Activated naive CD4-positive, alpha-beta T cell treated with anti-CD3 and anti-CD28 coated beads, Interleukin-2, amount 10 ng/mL, durations not matched to agents 7 days and 5 days (primary cell): ENCODE measurements at regions not wholly inside any gene's neighbourhood (a gene's known extent, or its start where the extent isn't known, plus 50 kb on each side); places are given as distances from the start of the nearest gene placed in this dataset.

ENCODE experiments used
- CTCF ChIA-PET: fragments of 350-600 bp; sonication (Branson Sonifier 250); formaldehyde crosslinking; loops from one replicate; lab custom pipeline; 2021; ENCODE audit warnings: antibody characterized with exemption; lab: Charles Lee
- DNase-seq: peaks from one replicate; pipeline ENCODE4 v3.0.0-alpha.2; 2020
- H3K27ac Mint-ChIP-seq: one replicate; pipeline ENCODE4 v1.8.0; 2021; ENCODE audit warnings: mild to moderate bottlenecking, moderate library complexity, mixed read lengths
- H3K27me3 Mint-ChIP-seq: one replicate; pipeline ENCODE4 v1.8.0; 2021; ENCODE audit warnings: mild to moderate bottlenecking, mixed read lengths
- H3K36me3 Mint-ChIP-seq: one replicate; pipeline ENCODE4 v1.8.0; 2021; ENCODE audit warnings: mixed read lengths
- H3K4me1 Mint-ChIP-seq: one replicate; pipeline ENCODE4 v1.8.0; 2021; ENCODE audit warnings: mixed read lengths
- H3K4me3 Mint-ChIP-seq: one replicate; pipeline ENCODE4 v1.8.0; 2021; ENCODE audit warnings: mild to moderate bottlenecking, moderate library complexity, mixed read lengths
- H3K9me3 Mint-ChIP-seq: one replicate; pipeline ENCODE4 v1.8.0; 2021; ENCODE audit warnings: mixed read lengths

DNA sequence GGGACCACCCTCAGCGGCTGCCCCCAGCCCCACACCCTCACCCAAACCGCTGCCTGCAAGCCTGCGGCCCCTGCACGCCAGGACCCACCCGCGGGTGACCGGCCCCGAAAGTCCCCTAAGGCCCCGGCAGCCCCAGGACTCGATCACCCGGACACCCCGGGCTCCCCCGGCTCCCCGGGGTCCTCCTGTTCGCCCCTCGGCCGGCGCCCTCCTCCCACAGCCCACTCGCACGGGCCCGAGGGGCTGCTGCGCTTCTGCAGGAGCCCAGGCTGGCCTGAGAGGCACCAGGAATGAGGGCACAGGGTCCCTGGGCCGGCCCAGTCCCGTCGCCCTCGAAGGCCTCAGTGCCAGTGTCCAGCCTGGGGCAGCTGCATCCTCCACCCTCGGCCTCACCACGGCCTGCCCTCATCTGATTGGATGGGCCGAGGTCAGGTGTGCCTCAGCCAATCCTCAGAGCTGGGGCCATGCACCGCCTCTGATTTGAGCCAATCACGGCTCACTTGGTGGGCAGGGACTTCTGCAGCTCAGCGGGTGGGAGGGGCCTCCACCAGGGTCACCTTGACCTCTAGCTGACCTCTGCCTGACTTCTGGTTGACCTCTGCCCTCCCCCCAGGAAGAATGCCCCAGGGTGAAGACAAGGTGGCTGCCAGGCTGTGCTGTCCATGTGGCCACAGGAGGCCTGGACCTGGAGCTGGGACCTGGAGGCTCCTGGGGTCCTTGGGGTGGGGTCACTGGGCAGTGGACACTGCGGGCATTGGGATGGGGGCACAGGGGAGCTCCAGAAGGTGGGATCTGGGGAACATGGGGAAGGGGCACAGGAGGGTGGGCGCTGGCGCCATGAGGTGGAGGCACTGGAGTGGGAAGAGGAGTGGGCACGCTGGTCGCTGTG lies 97.6 kb upstream of the NKX1-1 start:
- H3K9me3 Mint-ChIP-seq = no peaks in the 10 kb centered on the region
- H3K27me3 Mint-ChIP-seq = peaks cover 9% of the 10 kb centered on the region
- no peak overlapping the region for H3K4me3 Mint-ChIP-seq
- no peaks in the 10 kb centered on the region for H3K4me1 Mint-ChIP-seq
- CTCF ChIA-PET = no interaction called here
- H3K27ac Mint-ChIP-seq = no peak overlapping the region
- H3K36me3 Mint-ChIP-seq = no peaks in the 10 kb centered on the region
- peak; percentile 17 for DNase-seq

GRCh38 chr4:1502976-1503375 lies 96.7 kb upstream of the NKX1-1 start:
- Mint-ChIP-seq H3K4me3 (no peak overlapping the region), H3K4me1 (no peaks in the 10 kb centered on the region), H3K9me3 (no peaks in the 10 kb centered on the region), H3K27me3 (peaks cover 2% of the 10 kb centered on the region), H3K27ac (no peak overlapping the region), H3K36me3 (no peaks in the 10 kb centered on the region)
- CTCF ChIA-PET = no interaction called here
- DNase-seq = no peak

GRCh38 chr4:1502501-1502886 lies 96.3 kb upstream of the NKX1-1 start:
- no peaks in the 10 kb centered on the region for H3K9me3 Mint-ChIP-seq
- CTCF ChIA-PET = no interaction called here

GRCh38 chr4:1501754-1502500 lies 95.7 kb upstream of the NKX1-1 start:
- Mint-ChIP-seq H3K4me1 (no peaks in the 10 kb centered on the region), H3K27ac (no peak overlapping the region), H3K36me3 (no peaks in the 10 kb centered on the region), H3K27me3 (no peaks in the 10 kb centered on the region), H3K4me3 (no peak overlapping the region), H3K9me3 (no peaks in the 10 kb centered on the region)
- DNase-seq = peak; percentile 8
- CTCF ChIA-PET = no interaction called here

More at GRCh38 chr4:1502501-1502886, 96.3 kb upstream of the NKX1-1 start:
- H3K27ac Mint-ChIP-seq = no peak overlapping the region
- DNase-seq = peak; percentile 8
- no peaks in the 10 kb centered on the region for H3K36me3 Mint-ChIP-seq
- H3K4me1 Mint-ChIP-seq = no peaks in the 10 kb centered on the region
- no peaks in the 10 kb centered on the region for H3K27me3 Mint-ChIP-seq
- H3K4me3 Mint-ChIP-seq = no peak overlapping the region

DNA sequence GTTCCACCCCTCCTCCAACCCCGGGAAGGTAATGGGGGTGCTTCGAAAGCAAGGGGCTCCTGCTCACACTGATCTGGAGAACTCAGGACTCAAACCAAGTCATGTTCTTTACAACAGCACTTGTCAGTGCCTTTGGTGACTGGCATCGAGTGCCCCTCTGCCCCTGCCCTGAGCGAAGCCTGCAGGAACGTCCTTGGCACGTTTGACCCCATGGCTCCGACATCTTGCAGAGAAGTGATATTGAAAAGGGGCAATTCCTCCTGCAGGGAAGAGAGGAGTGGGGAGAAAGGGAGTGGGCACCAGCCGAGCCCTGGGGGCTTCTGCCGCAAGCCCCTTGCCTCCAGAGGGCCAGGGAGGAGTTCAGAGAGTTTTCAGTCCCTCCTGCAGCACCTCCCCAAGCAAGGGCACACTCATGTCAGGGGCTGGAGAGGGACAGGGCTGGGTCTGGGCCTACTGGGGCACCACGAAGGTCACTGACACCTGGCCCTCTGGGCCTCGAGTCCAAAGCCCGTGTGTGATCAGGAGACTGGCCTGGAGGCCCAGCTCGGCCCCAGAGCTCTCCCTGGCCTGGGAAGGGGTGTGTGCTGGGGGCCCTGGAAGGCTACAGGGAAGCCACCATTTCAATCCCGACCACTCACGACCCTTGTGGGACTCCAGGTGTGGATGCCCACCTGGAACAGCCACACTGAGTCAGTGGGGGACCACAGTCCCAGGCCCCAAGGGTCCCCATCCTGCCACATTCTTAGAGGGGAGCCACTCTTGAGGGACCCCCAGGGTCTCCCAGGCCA lies 94.9 kb upstream of the NKX1-1 start:
- DNase-seq = no peak
- Mint-ChIP-seq H3K9me3 (no peaks in the 10 kb centered on the region), H3K4me1 (no peaks in the 10 kb centered on the region), H3K36me3 (no peaks in the 10 kb centered on the region), H3K27me3 (no peaks in the 10 kb centered on the region), H3K4me3 (no peak overlapping the region), H3K27ac (no peak overlapping the region)
- CTCF ChIA-PET = no interaction called here

DNA sequence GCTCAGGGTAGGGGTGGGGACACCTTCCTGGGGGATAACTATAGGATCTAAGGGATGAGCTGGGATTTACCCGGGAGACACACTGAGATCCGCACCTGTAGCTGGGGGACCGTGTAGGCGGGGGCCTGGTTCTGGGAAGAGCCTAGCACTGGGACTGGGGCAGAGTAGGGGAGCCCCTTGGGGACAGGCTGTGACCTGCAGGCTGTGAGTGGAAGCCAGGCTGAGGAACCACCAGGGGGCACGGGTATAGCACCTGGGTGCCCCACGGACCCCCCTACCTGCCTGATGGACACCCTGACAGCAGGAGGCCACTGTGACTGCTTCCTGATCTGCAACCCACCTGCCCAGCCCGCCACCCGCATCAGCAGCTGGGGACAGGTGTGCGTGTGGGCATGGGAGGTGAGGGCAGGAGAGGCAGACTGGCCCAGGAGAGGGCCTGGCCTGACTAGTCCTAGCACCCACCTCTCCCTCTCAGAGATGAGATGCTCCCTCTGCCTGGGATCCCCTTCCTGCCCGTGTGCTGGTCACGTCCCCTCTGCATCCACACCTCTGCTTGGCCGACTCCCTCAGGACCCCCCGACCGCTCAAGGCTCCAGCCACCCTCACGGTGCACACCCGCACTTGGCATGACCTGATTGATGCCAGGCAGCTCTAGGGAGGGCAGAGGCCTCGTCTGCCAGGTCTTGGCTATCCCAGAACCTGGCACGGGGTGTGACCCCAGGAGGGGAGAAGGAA lies 94.2 kb upstream of the NKX1-1 start:
- H3K36me3 Mint-ChIP-seq = no peaks in the 10 kb centered on the region
- no peaks in the 10 kb centered on the region for H3K9me3 Mint-ChIP-seq
- no peaks in the 10 kb centered on the region for H3K27me3 Mint-ChIP-seq
- no peaks in the 10 kb centered on the region for H3K4me1 Mint-ChIP-seq
- CTCF ChIA-PET = no interaction called here
- no peak overlapping the region for H3K27ac Mint-ChIP-seq
- DNase-seq = peak; percentile 14
- H3K4me3 Mint-ChIP-seq = no peak overlapping the region

- no peaks in the 10 kb centered on the region for H3K9me3 Mint-ChIP-seq
- no peak overlapping the region for H3K27ac Mint-ChIP-seq
- H3K4me3 Mint-ChIP-seq = no peak overlapping the region
- no peak for DNase-seq
- CTCF ChIA-PET = no interaction called here
- no peaks in the 10 kb centered on the region for H3K27me3 Mint-ChIP-seq
- no peaks in the 10 kb centered on the region for H3K4me1 Mint-ChIP-seq
- H3K36me3 Mint-ChIP-seq = no peaks in the 10 kb centered on the region
Measured at GRCh38 chr4:1499465-1499864, 93.2 kb upstream of the NKX1-1 start.

- H3K4me1 Mint-ChIP-seq = no peaks in the 10 kb centered on the region
- H3K4me3 Mint-ChIP-seq = no peak overlapping the region
- H3K9me3 Mint-ChIP-seq = no peaks in the 10 kb centered on the region
- H3K36me3 Mint-ChIP-seq = no peaks in the 10 kb centered on the region
- H3K27me3 Mint-ChIP-seq = no peaks in the 10 kb centered on the region
- DNase-seq = no peak
- no peak overlapping the region for H3K27ac Mint-ChIP-seq
- CTCF ChIA-PET = no interaction called here
Measured at GRCh38 chr4:1497189-1497801, 91.1 kb upstream of the NKX1-1 start.

- no peaks in the 10 kb centered on the region for H3K36me3 Mint-ChIP-seq
- H3K4me3 Mint-ChIP-seq = no peak overlapping the region
- CTCF ChIA-PET = no interaction called here
- H3K27ac Mint-ChIP-seq = no peak overlapping the region
- H3K27me3 Mint-ChIP-seq = no peaks in the 10 kb centered on the region
- no peak for DNase-seq
- no peaks in the 10 kb centered on the region for H3K4me1 Mint-ChIP-seq
- no peaks in the 10 kb centered on the region for H3K9me3 Mint-ChIP-seq
Measured at GRCh38 chr4:1496116-1496642, 89.9 kb upstream of the NKX1-1 start.

DNA sequence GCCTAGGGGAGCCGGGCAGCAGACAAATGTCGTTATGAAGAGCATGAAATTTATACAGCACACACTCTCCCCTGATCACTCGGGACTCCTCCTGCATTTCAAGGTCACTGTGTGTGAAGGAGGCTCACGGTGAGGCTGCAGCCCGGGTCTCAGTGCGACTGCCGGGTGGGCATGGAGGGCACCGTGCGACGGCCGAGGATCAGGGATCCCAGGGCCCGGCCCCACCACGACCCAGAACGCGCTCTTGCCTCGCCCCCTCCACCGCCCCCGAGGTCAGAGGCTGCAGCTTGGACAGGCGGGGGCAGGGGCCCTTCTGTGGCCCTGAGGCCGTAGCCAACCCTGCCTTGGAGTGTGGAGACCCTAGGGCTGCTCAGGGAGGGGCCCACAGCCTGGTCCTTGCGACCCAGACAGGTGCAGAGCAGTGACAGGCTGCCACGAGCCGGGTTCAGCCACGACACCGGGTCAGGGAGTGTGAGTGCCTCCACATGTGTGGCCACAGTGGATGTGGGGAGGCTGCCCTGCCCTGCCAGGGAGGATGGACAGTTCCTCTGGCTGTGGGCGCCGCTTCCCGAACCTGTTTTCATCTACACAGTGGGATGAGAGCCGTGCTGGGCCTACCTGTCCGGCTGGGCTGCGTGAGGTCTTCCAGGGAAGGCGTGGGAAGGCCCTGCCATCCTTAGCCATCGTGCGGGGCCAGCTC lies 89.3 kb upstream of the NKX1-1 start:
- no peaks in the 10 kb centered on the region for H3K4me1 Mint-ChIP-seq
- no peak overlapping the region for H3K27ac Mint-ChIP-seq
- no peaks in the 10 kb centered on the region for H3K27me3 Mint-ChIP-seq
- no peak for DNase-seq
- no peaks in the 10 kb centered on the region for H3K36me3 Mint-ChIP-seq
- H3K4me3 Mint-ChIP-seq = no peak overlapping the region
- CTCF ChIA-PET = no interaction called here
- H3K9me3 Mint-ChIP-seq = no peaks in the 10 kb centered on the region

DNA sequence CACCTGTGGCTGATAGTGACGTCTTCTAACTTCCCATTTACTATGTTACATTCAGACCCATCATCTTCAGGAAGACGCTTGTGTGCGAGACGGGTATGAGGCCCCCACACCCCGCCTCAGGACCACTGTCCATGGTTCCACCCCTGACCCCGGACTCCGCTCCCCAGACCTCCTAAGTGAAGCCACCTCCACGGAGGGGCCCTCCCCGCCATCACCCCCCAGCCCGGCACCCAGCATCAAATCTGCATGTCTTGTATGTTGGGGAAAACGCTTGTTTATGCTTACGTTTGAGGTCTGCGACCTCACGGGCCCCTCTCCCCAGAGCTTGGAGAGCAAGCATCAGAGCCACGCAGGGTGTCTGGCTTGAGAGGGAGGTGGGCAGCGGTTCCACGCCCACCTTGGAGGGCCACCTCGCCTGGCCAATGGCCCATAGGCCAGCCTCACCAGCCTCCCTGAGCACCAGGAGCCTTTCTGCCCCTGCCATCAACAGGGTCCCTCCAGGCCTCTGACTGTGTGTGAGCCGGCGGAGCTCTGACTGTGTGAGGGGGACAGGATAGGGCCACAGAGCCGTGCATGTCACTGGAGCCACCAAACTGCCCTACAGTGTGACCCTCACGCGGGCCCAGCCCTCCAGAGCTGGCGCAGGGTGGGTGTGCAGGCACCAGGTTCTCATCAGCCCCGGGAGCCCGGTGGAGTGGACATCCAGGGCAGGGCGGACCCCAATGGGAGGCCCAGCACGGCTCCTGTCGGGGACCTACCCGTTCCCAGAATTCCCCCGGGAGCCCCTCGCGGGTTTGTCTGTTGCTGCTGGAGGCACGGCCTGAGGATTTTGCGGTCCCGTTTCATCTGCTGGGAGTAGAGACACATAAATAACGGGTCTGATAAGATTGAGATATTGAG lies 88.4 kb upstream of the NKX1-1 start:
- CTCF ChIA-PET = interaction anchor here (0.8 kb wide), 1 partner anchor 8 kb away, joined by 3 read pairs; no protein-coding TSS in a partner anchor
- H3K4me3 Mint-ChIP-seq = no peak overlapping the region
- H3K27ac Mint-ChIP-seq = no peak overlapping the region
- no peak for DNase-seq
- no peaks in the 10 kb centered on the region for H3K9me3 Mint-ChIP-seq
- H3K4me1 Mint-ChIP-seq = no peaks in the 10 kb centered on the region
- no peaks in the 10 kb centered on the region for H3K36me3 Mint-ChIP-seq
- H3K27me3 Mint-ChIP-seq = no peaks in the 10 kb centered on the region

DNA sequence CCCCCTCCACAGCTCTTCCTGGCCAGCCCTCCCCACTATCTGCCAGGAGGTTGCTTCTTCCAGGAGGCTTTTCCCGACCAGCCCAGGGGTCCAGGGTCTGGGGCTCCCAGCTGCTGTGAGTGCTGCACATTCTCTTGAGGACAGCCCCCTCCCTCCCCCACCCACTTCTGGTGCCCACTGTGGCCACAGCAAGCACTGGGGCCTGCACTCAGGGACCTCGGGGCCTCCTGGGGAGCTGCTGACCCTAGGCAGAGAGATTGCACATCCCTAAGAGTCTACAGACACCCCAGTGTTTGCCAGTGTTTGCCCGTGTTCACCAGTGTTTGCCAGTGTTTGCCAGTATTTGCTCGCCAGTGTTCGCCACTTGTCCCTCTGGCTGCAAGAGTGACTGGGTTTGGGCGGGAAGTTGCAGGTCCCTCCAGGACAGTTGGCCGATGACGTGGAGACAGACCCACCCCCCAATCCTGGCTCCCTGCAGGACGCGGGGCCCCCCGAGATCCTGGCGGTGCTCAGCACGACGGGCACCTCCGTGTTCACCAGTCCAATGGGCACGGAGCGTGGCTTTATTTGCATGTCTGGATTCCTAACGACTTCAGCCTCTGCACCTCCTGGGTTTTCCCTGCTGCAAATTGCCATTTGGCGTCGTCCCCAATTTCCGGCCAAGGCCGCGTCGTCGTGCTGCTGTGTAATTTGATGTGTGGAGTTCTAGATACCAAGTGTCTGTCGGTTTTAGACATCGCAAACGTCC lies 87.5 kb upstream of the NKX1-1 start:
- DNase-seq = no peak
- Mint-ChIP-seq H3K27me3 (no peaks in the 10 kb centered on the region), H3K36me3 (no peaks in the 10 kb centered on the region), H3K9me3 (no peaks in the 10 kb centered on the region), H3K4me3 (no peak overlapping the region), H3K27ac (no peak overlapping the region), H3K4me1 (no peaks in the 10 kb centered on the region)
- CTCF ChIA-PET = no interaction called here
